SK-N-MC (cell line): ENCODE measurements at regions not wholly inside any gene's neighbourhood (a gene's known extent, or its start where the extent isn't known, plus 50 kb on each side); places are given as distances from the start of the nearest gene placed in this dataset.

Source experiments
- EZH2 ChIP-seq: fragments of 200-600 bp; sonication (generic); IDR thresholded peaks from one replicate; pipeline ENCODE4 v1.6.1; 2017; ENCODE audit warnings: antibody characterized with exemption
- POLR2AphosphoS5 ChIP-seq: IDR thresholded peaks from 2 replicates; pipeline ENCODE4 v1.6.1; 2012; ENCODE audit warnings: mild to moderate bottlenecking, low read depth, low read length, borderline replicate concordance

GRCh38 chr12:45547822-45548221 is 181.7 kb upstream of the ARID2 start:
- TF ChIP-seq EZH2: no peak
- no peak for TF ChIP-seq POLR2AphosphoS5
